CD4-positive, alpha-beta T cell treated with Interferon gamma for 1 hour (primary cell): ENCODE measurements at regions not wholly inside any gene's neighbourhood (a gene's known extent, or its start where the extent isn't known, plus 50 kb on each side); places are given as distances from the start of the nearest gene placed in this dataset.
A peak's percentile ranks its signal among the peaks of the same experiment; 100 is the strongest.
"Not testable (repeated sequence)": the region's sequence is repeated elsewhere in the genome, so short reads cannot be mapped to it uniquely, and the experiment has no call there.

Experiments
- DNase-seq: peaks from one replicate; pipeline ENCODE4 v3.0.0-alpha.2; 2020

DNA sequence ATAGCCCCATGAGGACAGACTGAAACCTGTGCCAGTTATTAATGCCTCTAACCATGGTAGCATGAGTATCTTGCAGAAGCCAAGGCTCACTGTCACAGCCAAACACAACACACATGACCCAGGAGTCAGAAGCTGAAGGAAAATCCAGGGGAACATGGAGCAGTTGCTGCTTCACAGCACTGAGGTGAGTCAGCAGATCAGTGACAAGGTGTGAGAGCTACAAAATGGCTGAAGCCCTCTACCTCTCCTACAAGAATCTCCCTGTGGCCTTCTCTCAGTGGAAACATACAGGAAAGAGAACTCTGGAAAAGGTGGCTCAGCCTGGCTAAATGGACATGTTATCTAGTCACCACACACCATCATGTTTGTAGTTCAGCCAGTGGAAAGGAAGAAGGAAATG lies 93.5 kb downstream of the NAB1 start:
- no peak for DNase-seq

DNA sequence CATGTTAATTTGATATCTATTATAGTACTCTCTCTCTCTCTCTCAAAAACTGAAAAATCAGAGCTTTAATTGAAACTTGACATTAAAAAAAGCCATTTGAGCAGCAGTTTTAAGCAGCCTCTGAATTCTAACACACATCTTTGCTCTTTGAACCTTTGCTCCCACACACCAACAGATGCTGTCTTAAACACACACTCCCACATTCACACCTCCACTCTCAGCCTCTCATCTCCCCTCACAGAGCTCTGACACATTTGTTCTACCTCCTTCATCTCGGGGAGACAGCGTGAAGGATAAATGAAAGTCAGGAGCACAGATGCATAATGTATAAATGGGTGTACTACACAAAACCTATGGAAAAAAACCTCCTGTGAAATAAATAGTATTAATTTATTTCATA lies 95.2 kb downstream of the NAB1 start:
- no peak for DNase-seq

DNA sequence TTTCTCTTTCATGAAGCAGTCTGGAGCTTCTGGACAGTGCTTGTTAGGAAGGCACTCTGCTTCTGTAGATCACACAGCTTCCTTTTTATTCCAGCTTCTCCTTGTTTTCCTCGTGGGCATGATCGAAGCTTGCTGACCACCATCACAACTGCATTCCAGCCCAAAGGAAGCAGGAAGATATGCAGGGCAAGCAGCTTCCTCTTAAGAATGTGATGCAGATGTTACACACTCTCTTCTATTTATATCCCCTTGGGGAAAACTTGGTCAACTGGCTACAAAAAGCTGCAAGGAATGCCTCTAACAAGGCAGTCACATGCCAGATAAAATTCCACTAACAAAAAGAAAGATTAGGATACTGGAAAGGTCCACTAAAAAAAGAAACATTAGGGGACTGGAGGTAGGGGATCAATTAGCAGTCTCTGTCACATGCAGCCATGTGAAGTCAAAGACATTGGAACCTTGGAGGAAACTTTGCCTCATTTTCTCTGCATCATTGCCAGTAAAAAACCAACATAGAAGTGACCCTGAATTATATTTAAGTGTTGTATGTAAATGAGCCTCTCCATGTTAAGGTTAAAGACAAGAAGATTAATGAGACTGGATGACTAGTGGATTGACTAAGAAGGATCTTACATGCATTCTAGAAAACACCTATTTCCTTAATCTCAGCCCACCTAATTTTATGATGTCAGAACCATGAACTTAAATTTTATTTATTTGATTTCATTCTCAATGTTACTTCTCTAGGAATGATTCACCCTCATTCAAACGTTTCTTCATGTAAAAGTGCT lies 98.3 kb downstream of the NAB1 start:
- DNase-seq = no peak

DNA sequence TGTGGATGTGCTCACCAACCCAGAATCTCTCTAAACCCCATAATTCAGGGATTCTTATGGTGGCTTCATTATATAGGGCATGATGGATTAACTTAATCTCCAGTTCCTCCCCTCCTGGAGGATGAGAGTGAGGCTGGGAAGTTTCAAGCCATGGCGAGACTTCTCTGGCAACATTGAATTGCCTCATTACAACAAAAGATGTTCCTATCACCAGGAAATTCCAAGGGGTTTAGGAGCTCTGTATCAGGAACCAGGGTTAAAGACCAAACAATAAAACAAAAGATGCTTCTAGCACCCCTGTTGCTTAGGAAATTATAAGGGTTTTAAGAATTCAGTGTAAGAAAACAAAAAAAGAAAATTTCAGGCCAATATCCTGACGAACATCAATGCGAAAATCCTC lies 100.1 kb downstream of the NAB1 start:
- DNase-seq = no peak

DNA sequence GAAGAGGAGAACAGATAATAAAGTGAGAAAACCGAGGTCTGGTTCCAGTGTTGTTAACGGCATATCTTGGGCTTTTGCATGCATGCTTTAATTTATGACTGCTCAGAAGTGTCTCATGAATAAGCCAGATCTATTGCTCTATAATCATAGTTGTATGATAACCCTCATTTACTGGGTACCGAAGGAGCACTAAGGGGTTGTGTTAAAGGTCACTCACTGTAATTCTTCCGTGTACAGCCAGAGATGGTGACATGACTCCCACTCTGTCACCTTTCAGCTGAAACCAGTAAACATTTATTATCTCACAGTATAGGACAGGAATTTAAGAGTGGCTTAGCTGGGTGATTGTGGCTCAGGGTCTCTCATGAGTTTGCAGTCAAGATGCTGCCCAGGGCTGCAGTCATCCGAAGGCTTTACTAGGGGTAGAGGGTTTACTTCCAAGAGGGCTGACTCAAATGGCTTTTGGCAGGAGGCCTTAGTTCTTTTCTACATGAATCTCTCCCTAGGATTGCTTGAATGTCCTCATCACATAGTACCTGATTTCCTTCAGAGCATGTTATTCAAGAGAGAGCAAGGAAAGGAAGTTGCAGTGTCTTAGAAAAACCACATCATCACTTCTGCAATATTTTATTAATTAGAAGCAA lies 107.0 kb downstream of the NAB1 start:
- no peak for DNase-seq

DNA sequence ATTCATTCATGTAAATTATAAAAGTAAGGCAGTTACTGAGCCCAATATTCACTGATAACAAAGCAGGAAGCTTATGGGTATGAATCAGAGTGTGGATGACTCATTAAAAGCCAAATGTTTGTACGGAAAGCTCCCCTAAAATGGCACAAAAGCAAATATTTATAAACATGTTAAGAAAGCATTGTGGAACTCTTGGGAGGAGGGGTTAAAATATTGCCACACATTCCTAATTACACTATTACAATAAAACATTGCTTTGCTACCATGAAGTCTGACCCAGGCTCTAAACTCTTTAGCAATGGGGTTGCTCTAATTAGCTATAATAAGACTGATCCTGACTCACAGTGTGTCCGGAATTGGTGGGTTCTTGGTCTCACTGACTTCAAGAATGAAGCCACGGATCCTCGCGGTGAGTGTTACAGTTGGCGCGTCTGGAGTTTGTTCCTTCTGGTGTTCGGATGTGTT lies 110.9 kb downstream of the NAB1 start:
- no peak for DNase-seq

DNA sequence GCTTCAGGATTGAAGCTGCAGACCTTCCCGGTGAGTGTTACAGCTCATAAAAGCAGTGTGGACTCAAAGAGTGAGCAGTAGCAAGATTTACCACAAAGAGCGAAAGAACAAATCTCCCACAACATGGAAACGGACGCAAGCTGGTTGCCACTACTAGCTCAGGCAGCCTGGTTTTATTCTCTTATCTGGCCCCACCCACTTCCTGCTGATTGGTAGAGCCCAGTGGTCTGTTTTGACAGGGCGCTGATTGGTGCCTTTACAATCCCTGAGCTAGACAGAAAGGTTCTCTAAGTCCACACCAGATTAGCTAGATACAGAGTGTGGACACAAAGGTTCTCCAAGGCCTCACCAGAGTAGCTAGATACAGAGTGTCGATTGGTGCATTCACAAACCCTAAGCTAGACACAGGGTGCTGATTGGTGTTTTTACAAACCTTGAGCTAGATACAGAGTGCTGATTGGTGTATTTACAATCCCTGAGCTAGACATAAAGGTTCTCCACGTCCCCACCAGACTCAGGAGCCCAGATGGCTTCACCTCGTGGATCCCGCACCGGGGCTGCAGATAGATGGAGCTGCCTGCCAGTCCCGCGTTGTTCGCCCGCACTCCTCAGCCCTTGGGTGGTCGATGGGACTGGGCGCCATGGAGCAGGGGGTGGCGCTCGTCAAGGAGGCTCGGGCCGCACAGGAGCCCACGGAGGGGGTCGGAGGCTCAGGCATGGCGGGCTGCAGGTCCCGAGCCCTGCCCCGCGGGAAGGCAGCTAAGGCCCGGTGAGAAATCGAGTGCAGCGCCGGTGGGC lies 111.7 kb downstream of the NAB1 start:
- not testable (repeated sequence) for DNase-seq

DNA sequence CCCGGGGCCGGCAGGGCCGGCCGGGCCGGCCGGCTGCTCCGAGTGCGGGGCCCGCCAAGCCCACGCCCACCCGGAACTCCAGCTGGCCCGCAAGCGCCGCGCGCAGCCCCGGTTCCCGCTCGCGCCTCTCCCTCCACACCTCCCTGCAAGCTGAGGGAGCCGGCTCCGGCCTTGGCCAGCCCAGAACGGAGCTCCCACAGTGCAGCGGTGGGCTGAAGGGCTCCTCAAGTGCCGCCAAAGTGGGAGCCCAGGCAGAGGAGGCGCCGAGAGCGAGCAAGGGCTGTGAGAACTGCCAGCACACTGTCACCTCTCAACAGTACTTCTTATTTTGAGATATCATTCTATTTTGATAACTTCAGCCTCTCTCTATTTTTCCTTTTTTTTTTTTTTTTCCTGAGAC lies 112.3 kb downstream of the NAB1 start:
- DNase-seq = not testable (repeated sequence)

DNA sequence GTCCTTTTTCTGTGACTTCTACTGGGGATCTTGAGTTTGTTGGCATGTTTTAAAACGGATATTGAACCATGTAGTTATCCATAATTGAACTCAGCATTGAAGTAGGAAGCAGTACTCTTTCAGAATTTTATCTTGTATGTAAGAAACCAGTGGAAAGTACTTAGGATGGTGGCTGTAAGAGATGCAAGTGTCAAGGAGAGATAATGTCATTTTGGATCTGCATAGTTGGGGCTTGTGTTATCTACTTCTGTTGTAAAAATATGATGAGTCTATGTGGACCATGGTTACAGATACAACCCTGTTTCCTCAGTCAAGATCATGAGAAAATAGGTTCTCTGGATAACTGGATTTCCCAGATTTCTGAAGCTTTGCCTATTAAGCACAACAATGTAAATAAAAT lies 113.7 kb downstream of the NAB1 start:
- no peak for DNase-seq

DNA sequence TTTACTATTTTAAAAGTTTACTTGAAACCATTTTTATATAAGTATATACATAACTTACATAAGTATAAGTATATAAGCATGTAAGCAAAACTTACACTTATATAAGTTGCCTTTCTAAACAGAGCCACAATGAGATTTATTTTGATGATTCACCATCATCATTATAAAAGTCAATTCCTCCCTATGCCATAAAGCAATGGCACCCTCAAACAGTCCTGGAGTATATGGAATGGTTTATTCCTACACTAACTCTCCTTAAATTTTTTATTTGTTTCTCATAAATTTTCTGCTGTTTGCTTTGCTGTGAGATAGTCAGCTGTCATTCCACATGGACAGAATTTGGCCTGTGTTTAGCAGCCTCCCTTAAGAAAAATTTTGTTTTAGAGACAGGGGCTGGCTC lies 114.2 kb downstream of the NAB1 start:
- DNase-seq = no peak

DNA sequence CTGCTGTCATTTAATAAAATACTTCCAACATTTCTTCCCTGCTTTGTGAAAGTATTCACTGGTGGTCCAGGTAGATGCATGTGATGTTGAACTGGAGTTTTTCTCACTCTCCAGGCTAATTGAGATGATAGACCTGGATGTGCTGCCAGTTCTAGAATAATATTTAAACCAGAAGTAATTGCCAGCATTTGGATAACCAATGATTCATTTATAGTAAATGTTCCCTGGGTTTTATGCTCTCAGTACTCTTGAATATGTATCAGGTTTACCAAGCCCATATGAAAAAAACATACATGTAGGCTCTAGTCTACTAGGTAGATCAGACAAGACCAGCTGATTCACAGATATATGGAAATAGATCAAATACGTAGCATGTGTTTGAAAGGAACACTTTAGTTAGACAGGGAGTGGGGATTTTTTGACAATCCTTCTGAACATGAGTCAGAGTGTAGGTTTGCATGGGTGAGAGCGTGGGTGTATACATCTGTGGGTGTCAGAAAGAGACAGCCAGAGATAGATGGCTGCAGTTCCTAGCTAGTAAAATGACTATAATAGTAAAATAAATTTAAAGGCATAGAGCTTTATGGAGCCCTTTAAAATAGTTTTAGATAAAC lies 115.1 kb downstream of the NAB1 start:
- no peak for DNase-seq

DNA sequence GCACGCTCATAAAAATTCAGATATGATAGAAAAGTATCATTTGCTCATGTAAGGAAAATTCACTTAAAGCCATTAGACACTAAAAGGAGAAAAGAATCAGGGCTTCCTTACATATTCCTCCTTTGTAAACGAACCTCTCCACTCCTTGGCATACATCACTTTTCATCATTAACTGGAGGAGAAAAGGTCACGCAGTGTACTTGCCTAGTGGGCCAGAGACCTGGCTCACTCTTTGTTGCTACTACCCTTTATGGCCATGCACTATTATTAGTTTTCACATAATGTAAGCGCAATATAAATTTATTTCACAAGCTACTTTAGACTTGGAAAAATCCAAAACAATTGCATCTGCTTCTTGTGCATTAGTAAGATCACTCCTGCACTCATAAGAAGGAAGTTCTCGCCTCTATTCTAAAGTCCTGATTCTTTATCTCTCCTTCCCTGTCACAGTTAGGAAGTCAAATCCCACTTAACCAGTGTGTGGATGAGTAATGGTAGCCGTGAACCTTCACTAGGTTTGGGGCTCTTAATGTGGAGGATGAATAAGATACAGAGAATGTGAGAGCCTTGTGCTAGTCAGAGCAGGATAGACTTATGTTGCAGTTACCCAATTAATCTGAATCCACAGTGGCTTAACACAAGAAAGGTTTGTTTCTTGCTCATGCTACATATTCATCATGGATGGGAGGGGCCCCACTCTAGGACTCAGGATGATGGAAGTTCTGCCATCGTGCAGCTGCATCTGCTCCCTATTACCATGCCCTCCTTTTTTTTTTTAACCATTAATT lies 115.0 kb upstream of the GLS start:
- DNase-seq = no peak

DNA sequence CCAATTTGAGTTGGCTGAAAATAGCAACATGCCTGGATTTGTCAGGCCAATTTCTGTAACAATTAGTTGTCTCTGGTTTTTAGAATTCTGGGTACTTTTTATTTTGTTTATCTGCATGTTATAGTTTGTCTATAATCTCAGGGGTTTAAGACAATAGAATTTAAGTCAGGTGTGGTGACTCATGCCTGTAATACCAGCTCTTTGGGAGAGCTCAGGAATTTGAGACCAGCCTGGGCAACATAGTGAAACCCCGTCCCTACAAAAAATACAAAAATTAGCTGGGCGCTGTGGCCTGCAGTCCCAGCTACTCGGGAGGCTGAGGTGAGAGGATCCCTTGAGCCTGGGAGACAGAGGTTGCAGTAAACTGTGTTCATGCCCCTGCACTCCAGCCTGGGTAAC lies 114.4 kb upstream of the GLS start:
- DNase-seq = no peak

DNA sequence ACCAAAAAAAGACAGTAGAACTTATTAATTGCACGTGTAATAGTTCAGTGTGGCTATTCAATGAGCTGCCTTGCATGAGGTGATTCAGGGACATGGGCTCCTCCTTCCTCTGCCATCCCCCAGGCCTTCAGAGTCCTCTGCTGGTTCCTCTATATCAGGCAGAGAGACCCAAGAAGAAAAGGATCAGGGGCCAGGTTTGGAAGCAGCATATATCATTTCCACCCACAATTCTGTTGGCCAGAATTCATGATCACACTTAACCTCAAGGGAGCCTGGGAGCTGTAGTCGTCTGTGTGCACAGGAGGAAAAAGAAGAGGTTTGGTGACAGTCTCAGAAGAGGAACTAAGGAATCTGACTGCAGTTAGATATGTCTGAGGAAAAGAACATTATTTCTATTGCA lies 114.0 kb upstream of the GLS start:
- no peak for DNase-seq

DNA sequence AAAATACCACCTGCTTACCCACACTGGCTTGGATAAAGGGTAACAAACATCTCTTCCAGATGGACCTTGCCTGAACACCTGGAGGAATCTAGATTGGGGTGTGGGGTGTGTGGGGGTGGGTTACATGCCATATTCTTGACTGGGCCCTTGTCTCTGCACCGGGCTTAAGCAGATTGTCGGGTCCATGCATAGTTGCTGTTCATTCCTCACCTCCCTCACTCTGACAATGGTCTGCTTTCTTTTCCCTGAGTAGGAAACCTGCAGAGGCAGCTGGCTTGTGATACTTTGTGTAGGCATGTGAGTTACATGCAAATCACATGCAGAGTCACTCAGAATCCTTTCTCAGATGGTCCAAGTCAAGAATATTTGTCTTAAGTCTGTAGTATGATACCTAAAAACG lies 112.8 kb upstream of the GLS start:
- no peak for DNase-seq

DNA sequence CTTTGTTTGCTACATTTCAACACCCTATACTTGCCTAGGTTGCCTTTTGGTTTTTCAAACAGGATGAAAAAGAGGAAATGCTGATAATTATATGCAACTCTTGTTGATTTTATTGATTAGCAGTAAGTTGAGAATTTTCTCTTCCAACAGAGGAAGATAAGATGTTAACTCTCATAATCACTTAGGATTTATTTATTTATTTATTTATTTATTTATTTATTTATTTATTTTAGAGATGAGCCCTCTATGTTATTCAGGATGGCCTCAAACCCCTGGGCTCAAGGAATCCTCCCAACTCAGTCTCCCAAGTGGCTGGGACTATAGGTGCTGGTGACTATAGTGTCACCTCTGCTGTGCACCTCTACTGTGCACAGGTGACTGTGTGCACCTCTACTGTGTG lies 111.4 kb upstream of the GLS start:
- no peak for DNase-seq

DNA sequence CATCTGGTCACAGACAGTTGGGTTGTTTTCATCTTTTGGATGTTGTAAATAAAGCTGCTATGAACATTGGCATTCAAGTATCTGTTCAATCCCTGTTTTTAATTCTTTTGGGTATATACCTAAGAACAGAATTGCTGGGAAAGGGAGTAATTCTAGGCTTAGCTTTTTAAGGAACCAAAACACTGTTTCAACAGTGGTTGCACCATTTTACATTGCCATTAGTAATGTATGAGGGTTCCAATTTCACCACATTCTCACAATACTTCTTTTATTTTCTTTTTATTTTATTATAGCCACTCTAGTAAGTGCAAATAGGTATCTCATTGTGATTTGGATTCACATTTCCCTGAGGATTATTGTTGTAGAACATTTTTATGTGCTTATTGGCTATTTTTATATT lies 108.9 kb upstream of the GLS start:
- no peak for DNase-seq

DNA sequence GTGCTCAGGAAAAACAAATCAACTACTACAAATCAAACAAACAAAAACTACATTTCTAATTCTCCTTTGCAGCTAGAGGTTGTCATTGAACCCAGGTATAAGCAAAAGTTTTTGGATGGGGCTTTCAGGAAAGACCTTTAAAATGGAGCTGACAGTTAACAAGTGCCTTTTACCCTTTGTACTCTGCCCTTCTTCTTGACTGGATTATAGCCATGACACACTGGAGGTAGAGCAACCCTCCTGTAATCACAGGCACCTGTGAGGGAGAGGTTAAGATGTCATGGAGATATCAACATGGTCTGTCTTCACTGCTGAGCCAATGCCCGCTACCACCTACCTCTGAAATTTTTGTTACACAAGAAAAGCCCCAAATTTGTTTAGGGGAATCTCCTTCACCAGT lies 100.0 kb upstream of the GLS start:
- DNase-seq = no peak

DNA sequence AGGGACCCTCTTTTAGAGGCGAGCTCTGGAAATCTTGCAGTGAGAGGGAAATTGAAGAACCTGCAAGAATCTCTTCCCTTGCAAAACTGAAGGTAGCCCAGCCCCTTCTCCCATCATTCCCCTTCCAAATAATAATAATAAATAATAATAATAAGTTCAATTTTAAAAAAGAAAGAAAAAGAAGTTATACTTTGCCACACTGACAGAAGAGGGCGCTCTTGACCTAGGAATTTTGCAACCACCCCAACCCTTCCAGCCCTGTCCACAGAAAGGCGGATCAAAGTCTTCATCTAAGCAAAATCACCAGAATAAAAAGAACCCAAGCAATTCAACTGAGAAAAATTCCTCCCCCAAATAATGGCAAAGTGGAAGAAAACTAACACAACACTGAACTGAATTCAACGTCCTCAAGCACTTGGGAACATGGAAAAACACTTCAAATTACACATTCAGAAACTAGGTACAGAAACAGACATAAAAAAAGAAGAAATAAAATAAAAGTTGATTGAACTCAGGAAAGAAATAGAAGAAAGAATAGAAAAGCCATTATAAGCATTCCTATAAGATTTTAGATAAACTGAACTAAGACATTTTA lies 98.9 kb upstream of the GLS start:
- DNase-seq = peak; percentile 9

DNA sequence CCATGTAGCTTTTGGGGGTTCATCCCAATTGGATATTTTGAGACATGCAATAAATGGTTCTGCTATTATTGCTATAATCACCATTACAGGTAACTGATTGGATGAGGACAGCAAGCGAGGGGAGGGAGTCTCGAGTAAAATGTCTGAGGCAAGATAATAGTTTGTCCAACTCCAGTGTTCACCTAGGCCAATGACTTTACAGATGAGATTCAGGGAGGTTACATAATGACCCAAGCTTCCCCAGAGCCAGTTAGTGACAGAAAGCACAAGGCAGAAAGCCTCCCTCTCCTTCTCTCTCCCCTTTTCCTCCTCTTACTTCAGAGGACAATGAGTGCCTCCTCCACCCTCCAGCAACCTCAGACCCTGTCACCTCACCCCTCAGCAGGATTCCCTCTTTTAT lies 98.4 kb upstream of the GLS start:
- no peak for DNase-seq

DNA sequence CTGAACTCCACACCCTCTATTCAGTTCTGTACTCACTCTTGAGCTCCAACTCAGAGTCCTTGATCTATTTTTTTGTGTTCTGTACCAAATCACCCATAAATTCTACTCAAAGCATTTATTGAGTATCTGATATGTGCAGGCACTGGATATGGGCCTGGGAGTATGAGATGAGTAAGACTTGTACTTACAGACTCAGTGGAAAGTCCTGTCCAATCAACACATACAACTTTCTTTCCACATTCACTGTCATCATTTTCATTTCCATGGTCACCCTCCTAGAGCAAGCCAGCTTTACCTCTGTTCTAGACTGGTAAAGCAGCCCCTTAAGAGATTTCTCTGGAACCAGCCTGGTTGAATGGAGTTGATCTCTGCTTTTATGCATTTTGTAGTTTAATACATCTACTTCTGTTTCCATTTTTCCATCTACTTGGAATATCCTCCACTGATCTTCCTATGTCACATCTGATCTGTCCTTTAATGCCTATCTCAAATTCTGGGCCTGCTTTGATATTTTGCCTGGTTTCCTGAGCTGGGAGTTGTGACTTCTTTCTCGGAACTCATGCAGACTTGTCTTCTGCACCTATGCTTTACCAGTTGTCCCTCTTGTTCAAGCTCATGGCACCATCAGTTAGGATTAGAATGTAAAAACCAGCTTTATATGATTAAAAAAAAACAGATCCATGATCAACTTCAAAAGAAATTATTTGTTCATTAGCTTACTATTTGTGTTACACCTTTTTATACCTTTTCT lies 96.9 kb upstream of the GLS start:
- DNase-seq = no peak

DNA sequence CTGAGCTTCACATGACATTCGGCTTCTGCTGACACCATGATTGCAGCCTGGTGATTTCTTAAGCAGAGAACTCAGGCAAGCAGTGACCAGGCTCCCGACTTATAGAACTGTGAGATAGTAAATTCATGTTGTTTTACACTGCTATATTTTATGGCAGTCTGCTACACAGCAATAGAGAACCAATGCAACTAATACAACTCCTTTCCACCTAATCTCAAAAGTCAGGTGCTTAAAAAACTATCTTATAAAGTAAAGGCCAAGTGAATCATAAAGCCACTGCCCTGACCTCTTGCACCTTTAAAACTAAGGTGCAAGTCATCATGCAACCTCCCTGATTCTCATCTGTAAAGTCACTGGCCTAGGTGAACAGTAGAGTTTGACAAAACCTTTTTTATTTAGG lies 95.3 kb upstream of the GLS start:
- no peak for DNase-seq
